NT2/D1 (cell line): ENCODE measurements at regions not wholly inside any gene's neighbourhood (a gene's known extent, or its start where the extent isn't known, plus 50 kb on each side); places are given as distances from the start of the nearest gene placed in this dataset.

Source experiments
- SUZ12 ChIP-seq: IDR thresholded peaks from 2 replicates; pipeline ENCODE4 v1.6.1; 2011; ENCODE audit not compliant: insufficient read length, insufficient read depth; ENCODE audit errors: extremely low read depth
- YY1 ChIP-seq: IDR thresholded peaks from 2 replicates; pipeline ENCODE4 v1.6.1; 2011; ENCODE audit not compliant: insufficient read length, insufficient read depth
- ZNF274 ChIP-seq: IDR thresholded peaks from 2 replicates; pipeline ENCODE4 v1.6.1; 2011; ENCODE audit warnings: mild to moderate bottlenecking, low read depth, low read length

GRCh38 chr6:164861967-164862366, 447.4 kb downstream of the C6orf118 start:
- no peak for TF ChIP-seq ZNF274
- TF ChIP-seq YY1: no peak
- no peak for TF ChIP-seq SUZ12
